Liver (tissue), 8 donors: ENCODE measurements at regions not wholly inside any gene's neighbourhood (a gene's known extent, or its start where the extent isn't known, plus 50 kb on each side); places are given as distances from the start of the nearest gene placed in this dataset.

Experiments
- DNase-seq: peaks from one replicate; pipeline ENCODE4 v3.0.0-alpha.2; 2017; ENCODE audit warnings: low spot score
- H3K27ac ChIP-seq, 2 donors: one replicate each; pipeline ENCODE4 v1.7.0; 2013; ENCODE audit warnings: inconsistent platforms in 2 of 2, low read length in 2 of 2, control low read depth in 1 of 2, low read depth in 1 of 2, mild to moderate bottlenecking in 1 of 2
- H3K27me3 ChIP-seq, 4 donors: one replicate each; pipeline versions ENCODE4 v1.6.1 to v1.7.0; 2013; ENCODE audit warnings: low read length in 3 of 4, inconsistent platforms in 1 of 4, mild to moderate bottlenecking in 1 of 4, moderate library complexity in 1 of 4; ENCODE audit not compliant: control insufficient read depth in 4 of 4, insufficient read depth in 4 of 4
- H3K36me3 ChIP-seq, 4 donors: one replicate each; pipeline versions ENCODE4 v1.6.1 to v1.7.0; 2013; ENCODE audit warnings: low read length in 3 of 4, mild to moderate bottlenecking in 3 of 4, low read depth in 1 of 4, moderate library complexity in 1 of 4; ENCODE audit not compliant: control insufficient read depth in 4 of 4, insufficient read depth in 3 of 4
- H3K4me1 ChIP-seq, 4 donors: one replicate each; pipeline versions ENCODE4 v1.6.1 to v1.7.0; 2013; ENCODE audit warnings: low read length in 3 of 4, mild to moderate bottlenecking in 3 of 4, moderate library complexity in 1 of 4; ENCODE audit not compliant: control insufficient read depth in 4 of 4, insufficient read depth in 4 of 4
- H3K4me3 ChIP-seq, 3 donors: one replicate each; pipeline versions ENCODE4 v1.6.1 to v1.7.0; 2013; ENCODE audit warnings: low read length in 3 of 3, control low read depth in 1 of 3, low read depth in 1 of 3, mild to moderate bottlenecking in 1 of 3
- H3K9ac ChIP-seq, 2 donors: one replicate each; pipeline ENCODE4 v1.7.0; 2013; ENCODE audit warnings: low read length in 2 of 2, mild to moderate bottlenecking in 2 of 2, moderate library complexity in 2 of 2, control low read depth in 1 of 2, low read depth in 1 of 2
- H3K9me3 ChIP-seq, 4 donors: one replicate each; pipeline versions ENCODE4 v1.6.1 to v1.7.0; 2013; ENCODE audit warnings: low read length in 3 of 4; ENCODE audit not compliant: control insufficient read depth in 4 of 4
- EGR1 ChIP-seq, 2 donors: IDR thresholded peaks; 2 replicates each; pipeline ENCODE4 v1.6.1; 2016 to 2018; ENCODE audit warnings: antibody characterized with exemption in 2 of 2, low read depth in 2 of 2
- FOXA1 ChIP-seq: IDR thresholded peaks from 2 replicates; pipeline ENCODE4 v1.6.1; 2016; ENCODE audit warnings: antibody characterized with exemption
- GABPA ChIP-seq, 2 donors: IDR thresholded peaks in 1 of 2; conservative IDR thresholded peaks in 1 of 2; 2 replicates each; pipeline ENCODE4 v1.6.1; 2016; ENCODE audit warnings: antibody characterized with exemption in 2 of 2, mild to moderate bottlenecking in 1 of 2, moderate library complexity in 1 of 2
- HNF4A ChIP-seq, 2 donors: conservative IDR thresholded peaks; 2 replicates each; pipeline ENCODE4 v1.6.1; 2016; ENCODE audit warnings: antibody characterized with exemption in 2 of 2, mild to moderate bottlenecking in 2 of 2
- HNF4G ChIP-seq: IDR thresholded peaks from 2 replicates; pipeline ENCODE4 v1.6.1; 2016; ENCODE audit warnings: antibody characterized with exemption
- NR2F2 ChIP-seq: IDR thresholded peaks from 2 replicates; pipeline ENCODE4 v1.6.1; 2016; ENCODE audit warnings: antibody characterized with exemption
- RAD21 ChIP-seq, 2 donors: IDR thresholded peaks; 2 replicates each; pipeline ENCODE4 v1.6.1; 2016; ENCODE audit warnings: antibody characterized with exemption in 2 of 2, mild to moderate bottlenecking in 2 of 2
- RXRA ChIP-seq, 2 donors: IDR thresholded peaks; 2 replicates each; pipeline ENCODE4 v1.6.1; 2017 to 2018; ENCODE audit warnings: antibody characterized with exemption in 2 of 2, mild to moderate bottlenecking in 1 of 2
- SP1 ChIP-seq: IDR thresholded peaks from 2 replicates; pipeline ENCODE4 v1.6.1; 2018; ENCODE audit warnings: antibody characterized with exemption, mild to moderate bottlenecking
- TAF1 ChIP-seq: conservative IDR thresholded peaks from 2 replicates; pipeline ENCODE4 v1.6.1; 2016; ENCODE audit warnings: antibody characterized with exemption, mild to moderate bottlenecking
- YY1 ChIP-seq: IDR thresholded peaks from 2 replicates; pipeline ENCODE4 v1.6.1; 2016; ENCODE audit warnings: antibody characterized with exemption, mild to moderate bottlenecking
- WGBS: extraction: QIAGEN DNeasy Blood & Tissue Kit; methylation state at CpG from one replicate; pipeline ENCODE4 v1.1.7; 2013; 5-methylcytosine and 5-hydroxymethylcytosine counted together
- TF ChIP-seq, protein P1 (sequence below): fragments of 150-350 bp; IDR thresholded peaks from 2 replicates; pipeline ENCODE4 v1.5.1; 2017; ENCODE audit warnings: improper control_type of control experiment, low read depth, low read length; ENCODE audit not compliant: missing input control
- TF ChIP-seq, protein P2 (sequence below): IDR thresholded peaks from 2 replicates; pipeline ENCODE4 v1.6.1; 2016; ENCODE audit warnings: antibody characterized with exemption
- TF ChIP-seq, protein P3 (sequence below): IDR thresholded peaks from 2 replicates; pipeline ENCODE4 v1.6.1; 2016; ENCODE audit warnings: antibody characterized with exemption, mild to moderate bottlenecking
- TF ChIP-seq, protein P4 (sequence below): IDR thresholded peaks from 2 replicates; pipeline ENCODE4 v1.6.1; 2016; ENCODE audit warnings: antibody characterized with exemption
- TF ChIP-seq, protein P5 (sequence below): IDR thresholded peaks from 2 replicates; pipeline ENCODE4 v1.6.1; 2016; ENCODE audit warnings: antibody characterized with exemption
- donor health status: healthy.
- donor health status: healthy.
- donor health status: healthy.
- donor health status: healthy.
- donor health status: healthy.

DNA sequence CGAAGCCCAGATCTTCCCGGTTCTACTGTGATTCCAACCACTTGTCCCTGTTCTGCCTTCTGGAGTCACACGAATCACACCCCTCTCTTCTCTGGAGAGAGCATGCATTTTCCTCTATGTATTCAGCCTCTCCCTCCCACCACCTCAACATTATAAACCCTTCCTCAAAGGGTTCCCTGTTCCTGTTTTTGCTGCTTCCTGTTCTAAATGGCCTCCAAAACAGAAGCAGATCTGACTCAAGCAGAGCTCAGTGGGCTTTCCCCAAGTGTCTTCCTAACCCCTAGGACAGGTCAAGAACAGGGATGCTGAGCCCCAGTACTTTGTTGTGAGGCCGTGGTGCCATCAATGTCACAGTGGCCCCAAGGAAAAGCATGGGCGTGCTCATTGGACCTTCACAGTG lies 75.7 kb upstream of the ARNT2 start:
- Histone ChIP-seq H3K36me3 (no peaks in the 10 kb centered on the region), H3K9ac (no peak overlapping the region), H3K4me1 (no peaks in the 10 kb centered on the region), H3K27me3 (no peaks in the 10 kb centered on the region), H3K4me3 (no peak overlapping the region), H3K27ac (no peak overlapping the region), H3K9me3 (no peaks in the 10 kb centered on the region)
- TF ChIP-seq TAF1 (no peak), FOXA1 (no peak), YY1 (no peak), SP1 (no peak), EGR1 (IDR thresholded peaks at IDR 0.05; ENCODE audit: low read depth in 2 of 2) (no peak), RXRA (IDR thresholded peaks at IDR 0.05) (no peak), HNF4G (no peak), HNF4A (conservative IDR thresholded peaks at IDR 0.05) (no peak), RAD21 (IDR thresholded peaks at IDR 0.05) (no peak), GABPA (IDR thresholded peaks at IDR 0.05 in 1 of 2, conservative IDR thresholded peaks at IDR 0.05 in 1 of 2) (no peak)
- TF ChIP-seq, protein P1, sequence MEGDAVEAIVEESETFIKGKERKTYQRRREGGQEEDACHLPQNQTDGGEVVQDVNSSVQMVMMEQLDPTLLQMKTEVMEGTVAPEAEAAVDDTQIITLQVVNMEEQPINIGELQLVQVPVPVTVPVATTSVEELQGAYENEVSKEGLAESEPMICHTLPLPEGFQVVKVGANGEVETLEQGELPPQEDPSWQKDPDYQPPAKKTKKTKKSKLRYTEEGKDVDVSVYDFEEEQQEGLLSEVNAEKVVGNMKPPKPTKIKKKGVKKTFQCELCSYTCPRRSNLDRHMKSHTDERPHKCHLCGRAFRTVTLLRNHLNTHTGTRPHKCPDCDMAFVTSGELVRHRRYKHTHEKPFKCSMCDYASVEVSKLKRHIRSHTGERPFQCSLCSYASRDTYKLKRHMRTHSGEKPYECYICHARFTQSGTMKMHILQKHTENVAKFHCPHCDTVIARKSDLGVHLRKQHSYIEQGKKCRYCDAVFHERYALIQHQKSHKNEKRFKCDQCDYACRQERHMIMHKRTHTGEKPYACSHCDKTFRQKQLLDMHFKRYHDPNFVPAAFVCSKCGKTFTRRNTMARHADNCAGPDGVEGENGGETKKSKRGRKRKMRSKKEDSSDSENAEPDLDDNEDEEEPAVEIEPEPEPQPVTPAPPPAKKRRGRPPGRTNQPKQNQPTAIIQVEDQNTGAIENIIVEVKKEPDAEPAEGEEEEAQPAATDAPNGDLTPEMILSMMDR = no peak
- TF ChIP-seq, protein P2, sequence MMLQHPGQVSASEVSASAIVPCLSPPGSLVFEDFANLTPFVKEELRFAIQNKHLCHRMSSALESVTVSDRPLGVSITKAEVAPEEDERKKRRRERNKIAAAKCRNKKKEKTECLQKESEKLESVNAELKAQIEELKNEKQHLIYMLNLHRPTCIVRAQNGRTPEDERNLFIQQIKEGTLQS = no peak
- TF ChIP-seq, protein P3, sequence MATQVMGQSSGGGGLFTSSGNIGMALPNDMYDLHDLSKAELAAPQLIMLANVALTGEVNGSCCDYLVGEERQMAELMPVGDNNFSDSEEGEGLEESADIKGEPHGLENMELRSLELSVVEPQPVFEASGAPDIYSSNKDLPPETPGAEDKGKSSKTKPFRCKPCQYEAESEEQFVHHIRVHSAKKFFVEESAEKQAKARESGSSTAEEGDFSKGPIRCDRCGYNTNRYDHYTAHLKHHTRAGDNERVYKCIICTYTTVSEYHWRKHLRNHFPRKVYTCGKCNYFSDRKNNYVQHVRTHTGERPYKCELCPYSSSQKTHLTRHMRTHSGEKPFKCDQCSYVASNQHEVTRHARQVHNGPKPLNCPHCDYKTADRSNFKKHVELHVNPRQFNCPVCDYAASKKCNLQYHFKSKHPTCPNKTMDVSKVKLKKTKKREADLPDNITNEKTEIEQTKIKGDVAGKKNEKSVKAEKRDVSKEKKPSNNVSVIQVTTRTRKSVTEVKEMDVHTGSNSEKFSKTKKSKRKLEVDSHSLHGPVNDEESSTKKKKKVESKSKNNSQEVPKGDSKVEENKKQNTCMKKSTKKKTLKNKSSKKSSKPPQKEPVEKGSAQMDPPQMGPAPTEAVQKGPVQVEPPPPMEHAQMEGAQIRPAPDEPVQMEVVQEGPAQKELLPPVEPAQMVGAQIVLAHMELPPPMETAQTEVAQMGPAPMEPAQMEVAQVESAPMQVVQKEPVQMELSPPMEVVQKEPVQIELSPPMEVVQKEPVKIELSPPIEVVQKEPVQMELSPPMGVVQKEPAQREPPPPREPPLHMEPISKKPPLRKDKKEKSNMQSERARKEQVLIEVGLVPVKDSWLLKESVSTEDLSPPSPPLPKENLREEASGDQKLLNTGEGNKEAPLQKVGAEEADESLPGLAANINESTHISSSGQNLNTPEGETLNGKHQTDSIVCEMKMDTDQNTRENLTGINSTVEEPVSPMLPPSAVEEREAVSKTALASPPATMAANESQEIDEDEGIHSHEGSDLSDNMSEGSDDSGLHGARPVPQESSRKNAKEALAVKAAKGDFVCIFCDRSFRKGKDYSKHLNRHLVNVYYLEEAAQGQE = no peak
- TF ChIP-seq, protein P4, sequence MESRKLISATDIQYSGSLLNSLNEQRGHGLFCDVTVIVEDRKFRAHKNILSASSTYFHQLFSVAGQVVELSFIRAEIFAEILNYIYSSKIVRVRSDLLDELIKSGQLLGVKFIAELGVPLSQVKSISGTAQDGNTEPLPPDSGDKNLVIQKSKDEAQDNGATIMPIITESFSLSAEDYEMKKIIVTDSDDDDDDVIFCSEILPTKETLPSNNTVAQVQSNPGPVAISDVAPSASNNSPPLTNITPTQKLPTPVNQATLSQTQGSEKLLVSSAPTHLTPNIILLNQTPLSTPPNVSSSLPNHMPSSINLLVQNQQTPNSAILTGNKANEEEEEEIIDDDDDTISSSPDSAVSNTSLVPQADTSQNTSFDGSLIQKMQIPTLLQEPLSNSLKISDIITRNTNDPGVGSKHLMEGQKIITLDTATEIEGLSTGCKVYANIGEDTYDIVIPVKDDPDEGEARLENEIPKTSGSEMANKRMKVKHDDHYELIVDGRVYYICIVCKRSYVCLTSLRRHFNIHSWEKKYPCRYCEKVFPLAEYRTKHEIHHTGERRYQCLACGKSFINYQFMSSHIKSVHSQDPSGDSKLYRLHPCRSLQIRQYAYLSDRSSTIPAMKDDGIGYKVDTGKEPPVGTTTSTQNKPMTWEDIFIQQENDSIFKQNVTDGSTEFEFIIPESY = no peak
- 71% methylated on average over 5 of the region's 5 CpGs for WGBS
- no peak for DNase-seq

DNA sequence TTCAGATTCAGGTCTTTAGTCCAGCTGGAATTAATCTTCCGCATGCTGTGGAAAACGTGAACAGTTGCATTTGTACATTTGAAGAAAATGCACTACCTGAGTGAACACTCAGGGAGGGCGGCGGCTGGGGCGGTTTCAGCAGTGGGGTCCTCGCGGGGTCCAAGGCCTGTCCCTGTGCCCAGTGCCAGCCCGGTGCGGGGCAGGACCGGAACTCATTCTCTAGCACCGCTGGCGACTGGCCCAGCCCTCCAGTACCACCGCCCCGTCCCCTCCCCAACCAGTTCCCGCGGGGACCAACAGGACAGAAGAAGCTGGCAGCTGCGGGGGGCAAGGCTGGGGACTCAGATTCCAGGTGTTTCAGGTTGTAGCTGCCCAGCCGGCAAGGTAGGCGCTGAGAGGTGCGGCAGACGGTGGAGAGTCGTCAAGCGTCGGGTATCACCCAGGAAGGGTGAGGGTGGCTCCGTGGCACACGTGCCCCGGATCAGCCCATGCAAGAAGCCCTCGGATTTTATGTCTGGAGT lies 72.2 kb upstream of the ARNT2 start:
- Histone ChIP-seq H3K9me3 (no peaks in the 10 kb centered on the region), H3K4me1 (no peaks in the 10 kb centered on the region), H3K27ac (no peak overlapping the region), H3K9ac (no peak overlapping the region), H3K27me3 (peaks cover 0 to 3% (median 0%) of the 10 kb centered on the region in 4 donors), H3K4me3 (no peak overlapping the region), H3K36me3 (no peaks in the 10 kb centered on the region)
- 90% methylated on average over 28 of the region's 28 CpGs for WGBS
- TF ChIP-seq RXRA (IDR thresholded peaks at IDR 0.05) (no peak), EGR1 (IDR thresholded peaks at IDR 0.05; ENCODE audit: low read depth in 2 of 2) (no peak), RAD21 (IDR thresholded peaks at IDR 0.05) (no peak), YY1 (no peak), NR2F2 (no peak), GABPA (IDR thresholded peaks at IDR 0.05 in 1 of 2, conservative IDR thresholded peaks at IDR 0.05 in 1 of 2) (no peak), SP1 (no peak), HNF4G (no peak)
- TF ChIP-seq, protein P3 = no peak
- TF ChIP-seq, protein P2 = no peak
- TF ChIP-seq, protein P1 = no peak
- TF ChIP-seq, protein P5, sequence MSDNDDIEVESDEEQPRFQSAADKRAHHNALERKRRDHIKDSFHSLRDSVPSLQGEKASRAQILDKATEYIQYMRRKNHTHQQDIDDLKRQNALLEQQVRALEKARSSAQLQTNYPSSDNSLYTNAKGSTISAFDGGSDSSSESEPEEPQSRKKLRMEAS = no peak
- DNase-seq = no peak
